HPDE6-E6E7 (cell line): ENCODE measurements at regions not wholly inside any gene's neighbourhood (a gene's known extent, or its start where the extent isn't known, plus 50 kb on each side); places are given as distances from the start of the nearest gene placed in this dataset.
"Not testable (repeated sequence)": the region's sequence is repeated elsewhere in the genome, so short reads cannot be mapped to it uniquely, and the experiment has no call there.

Experiments used
- DNase-seq: peaks from one replicate; pipeline ENCODE4 v3.0.0; 2011; ENCODE audit warnings: missing footprints; ENCODE audit errors: extremely low spot score

DNA sequence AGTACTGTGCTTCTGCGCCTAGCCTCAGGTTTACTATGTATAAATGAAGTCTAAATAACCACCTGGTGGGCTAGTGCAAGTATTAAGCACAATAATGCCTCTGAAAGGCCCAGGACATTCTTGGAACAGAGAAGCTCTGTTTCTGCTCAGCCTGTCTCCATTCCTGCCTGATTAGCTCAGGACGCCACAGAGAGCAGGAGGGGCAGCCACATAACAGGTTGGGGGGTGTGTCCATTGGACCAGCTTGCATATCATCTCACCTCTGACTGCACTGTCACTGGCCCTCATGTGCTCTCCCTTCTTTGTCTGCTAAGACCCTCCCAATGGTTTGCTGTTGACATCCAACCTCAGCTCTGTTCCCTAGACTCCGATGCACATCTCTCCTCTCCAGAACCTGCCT is 52.8 kb upstream of the IKZF1 start:
- DNase-seq, result no peak

DNA sequence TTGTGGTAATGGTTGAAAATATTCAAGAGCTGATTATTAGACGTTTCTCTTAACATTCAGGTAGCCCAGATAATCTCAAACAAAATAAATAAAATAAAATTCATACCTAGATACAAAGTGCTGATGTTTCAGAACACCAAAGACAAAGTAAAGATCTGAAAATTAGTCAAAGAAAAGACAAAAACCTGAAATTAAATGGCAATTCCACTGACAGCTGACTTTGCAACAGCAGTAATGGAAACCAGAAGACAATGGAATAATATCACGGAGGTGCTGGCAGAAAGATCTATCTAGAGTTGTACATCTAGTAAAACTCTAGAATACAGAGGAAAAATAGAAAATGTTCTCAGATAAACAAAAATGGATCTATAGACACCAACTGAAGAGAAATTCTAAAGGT is 58.0 kb upstream of the IKZF1 start:
- no peak for DNase-seq

DNA sequence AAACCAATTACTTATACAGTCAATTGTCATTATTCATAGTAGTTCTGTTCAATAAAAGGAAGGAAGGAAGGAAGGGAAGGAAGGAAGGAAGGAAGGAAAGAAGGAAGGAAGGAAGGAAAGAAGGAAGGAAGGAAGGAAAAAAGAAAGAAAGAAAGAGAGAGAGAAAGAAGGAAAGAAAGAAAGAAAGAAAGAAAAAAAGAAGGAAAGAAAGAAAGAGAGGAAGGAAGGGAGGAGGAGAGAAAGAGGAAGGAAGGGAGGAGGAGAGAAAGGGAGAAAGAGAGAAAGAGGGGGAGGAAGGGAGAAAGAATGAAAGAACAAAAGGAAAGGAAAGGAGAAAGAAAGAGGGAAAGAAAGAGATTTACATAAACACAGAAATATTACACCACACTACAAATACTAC is 62.4 kb upstream of the IKZF1 start:
- DNase-seq, result not testable (repeated sequence)

DNA sequence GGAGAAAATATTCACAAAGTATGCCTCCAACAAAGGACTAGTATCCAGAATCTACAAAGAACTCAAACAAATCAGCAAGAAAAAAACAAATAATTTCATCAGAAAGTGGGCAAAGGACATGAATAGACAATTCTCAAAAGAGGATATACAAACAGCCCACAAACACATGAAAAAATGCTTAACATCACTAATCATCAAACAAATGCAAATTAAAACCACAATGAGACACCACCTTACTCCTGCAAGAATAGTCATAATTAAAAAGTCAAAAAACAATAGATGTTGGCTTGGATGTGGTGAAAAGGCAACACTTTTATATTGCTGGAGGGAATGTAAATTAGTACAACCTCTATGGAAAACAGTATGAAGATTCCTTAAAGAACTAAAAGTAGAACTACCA is 63.8 kb upstream of the IKZF1 start:
- DNase-seq, result not testable (repeated sequence)

DNA sequence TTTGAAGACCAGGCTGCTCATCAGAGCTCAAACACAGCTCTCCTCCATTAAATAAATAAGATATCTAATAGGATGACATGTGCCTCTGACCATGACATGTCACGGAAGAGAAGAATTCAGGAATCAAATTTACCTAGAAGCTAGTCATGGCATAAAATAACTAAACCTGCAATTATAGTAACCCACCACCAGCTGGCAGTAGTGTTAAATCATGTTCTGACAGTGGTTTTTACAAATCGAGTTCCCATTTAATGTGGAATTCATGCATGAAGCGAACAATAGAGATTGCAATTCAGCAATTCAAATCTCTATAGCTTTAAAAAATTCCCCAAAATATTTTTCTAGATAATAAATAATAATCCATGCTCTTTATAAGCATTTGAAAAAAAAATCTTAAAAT is 74.6 kb upstream of the IKZF1 start:
- DNase-seq, result no peak

DNA sequence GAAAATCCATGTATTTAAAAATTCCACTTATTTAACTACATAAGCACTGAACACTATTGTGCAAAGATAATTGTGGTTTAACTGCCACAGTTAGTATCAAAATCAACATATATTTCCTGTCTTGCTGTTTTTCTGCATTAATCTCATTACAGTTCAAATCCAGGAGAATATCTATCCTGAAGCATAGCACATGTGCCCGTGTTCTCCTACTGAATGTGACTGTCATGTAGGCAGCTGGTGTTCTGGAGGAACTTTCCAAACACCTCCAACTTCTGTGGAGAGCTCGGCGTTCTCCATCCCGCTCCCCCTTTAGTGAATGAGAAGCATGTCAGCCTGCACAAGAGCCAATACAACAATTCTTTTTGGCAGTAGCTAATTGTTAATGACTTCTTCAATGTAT is 76.4 kb upstream of the IKZF1 start:
- DNase-seq, result no peak

DNA sequence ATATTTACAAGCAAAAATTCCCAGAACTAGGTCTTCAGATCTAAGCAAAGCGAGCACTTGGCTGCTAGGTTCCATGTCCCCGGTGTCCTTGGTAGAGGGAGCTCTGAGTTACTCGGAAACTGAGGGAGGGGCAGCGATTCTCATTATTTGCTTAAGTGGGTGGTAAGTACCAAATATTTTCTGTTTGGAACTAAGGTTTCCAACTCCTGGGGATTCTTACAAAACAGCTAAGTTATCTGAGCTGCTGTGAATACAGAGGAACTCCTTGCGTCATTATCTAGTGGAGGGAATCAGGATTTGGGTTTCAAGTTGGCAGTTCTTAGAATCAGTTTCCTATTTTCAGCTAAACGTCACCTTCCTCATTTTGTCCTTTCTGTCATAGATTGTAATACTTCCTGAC is 76.8 kb upstream of the IKZF1 start:
- no peak for DNase-seq

DNA sequence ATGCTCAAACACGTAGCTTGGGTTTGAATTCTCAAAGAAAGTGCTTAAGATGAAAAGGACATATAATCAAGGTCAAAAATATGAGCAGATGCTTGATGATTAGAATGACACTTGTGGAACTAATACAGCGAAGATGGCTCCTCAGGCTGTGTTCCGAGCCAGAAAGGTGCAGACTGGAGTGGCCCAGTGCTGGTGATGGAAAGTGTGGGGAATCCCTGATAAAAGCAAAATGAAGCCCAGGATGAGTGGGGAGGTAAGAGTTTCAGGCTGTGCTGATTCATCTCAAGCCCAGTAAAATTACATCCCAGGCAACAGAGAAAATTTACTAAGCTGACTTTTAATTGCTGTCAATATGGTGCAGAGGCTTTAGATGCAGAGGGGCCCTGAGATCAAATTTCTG is 77.8 kb upstream of the IKZF1 start:
- no peak for DNase-seq

DNA sequence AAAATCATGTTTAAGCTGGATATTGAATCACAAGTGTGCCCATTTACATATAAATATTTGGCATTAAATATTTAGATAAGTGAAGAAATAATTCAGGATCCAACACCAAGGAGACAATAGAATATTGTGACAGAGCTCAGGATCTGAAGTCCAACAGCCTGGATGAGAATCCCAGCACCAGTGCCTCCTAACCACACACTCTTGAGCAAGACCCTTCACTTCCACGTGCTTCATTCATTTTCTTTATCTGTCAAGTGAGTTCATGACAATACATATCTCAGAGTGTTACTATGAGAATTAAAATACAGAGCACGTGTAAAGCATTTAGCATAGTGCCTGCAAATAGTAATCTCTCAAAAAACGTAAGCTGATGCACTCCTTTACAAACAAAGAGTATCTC is 78.4 kb upstream of the IKZF1 start:
- no peak for DNase-seq

DNA sequence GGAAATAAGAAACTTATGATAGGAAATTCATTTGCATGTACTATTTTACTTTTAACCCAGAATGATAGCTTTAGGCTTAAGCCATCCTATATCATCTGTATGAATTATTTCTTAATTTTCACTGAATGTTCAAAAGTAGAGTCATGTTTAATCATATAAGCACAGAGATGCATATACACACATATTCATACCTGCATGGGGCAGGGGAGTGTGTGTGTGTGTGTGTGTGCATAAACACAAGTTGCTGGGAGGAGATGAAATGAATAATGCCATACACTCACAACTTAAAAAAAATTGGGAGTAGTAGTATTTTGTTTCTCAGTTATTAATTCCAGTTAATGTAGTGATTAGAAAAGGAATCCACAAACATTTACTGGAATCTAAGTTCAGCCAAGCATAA is 83.1 kb upstream of the IKZF1 start:
- no peak for DNase-seq

DNA sequence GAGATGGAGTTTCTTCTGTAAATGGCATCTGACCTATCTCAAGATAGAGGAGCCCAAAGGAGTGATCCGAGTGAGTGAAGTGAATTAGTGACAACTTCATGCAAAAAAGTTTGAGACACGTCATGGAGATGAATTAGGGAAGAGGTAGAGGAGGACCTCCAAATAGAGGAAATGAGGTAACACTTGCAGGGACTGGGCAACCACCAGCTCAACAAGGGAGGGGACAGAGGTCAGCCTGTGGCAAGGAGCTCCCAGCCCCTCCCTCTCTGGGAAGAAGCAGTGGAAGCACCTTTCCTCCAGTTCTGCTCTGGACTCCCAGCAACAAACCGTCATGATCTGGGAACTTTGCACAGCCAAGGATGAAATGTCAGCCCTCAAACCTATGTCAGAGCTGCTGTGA is 83.5 kb upstream of the IKZF1 start:
- DNase-seq, result no peak

DNA sequence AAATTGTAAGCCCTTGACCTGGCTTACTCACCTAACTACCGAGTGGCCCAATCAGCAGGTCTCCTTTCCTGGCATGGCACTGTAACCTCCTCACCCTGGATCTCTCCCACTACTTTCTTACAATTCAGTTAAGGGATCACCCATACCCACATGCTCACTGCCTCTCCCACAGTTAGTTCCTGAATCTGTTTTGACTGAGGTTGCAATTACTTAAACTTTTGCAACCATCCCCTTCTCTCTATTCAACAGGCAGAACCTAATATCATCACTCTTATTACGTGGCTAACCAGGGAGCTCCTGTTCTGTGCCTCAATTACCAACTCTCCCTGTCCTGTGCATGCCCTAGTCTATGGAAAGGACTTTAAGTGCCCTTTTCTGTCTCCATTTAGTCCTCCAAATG is 84.2 kb upstream of the IKZF1 start:
- no peak for DNase-seq

DNA sequence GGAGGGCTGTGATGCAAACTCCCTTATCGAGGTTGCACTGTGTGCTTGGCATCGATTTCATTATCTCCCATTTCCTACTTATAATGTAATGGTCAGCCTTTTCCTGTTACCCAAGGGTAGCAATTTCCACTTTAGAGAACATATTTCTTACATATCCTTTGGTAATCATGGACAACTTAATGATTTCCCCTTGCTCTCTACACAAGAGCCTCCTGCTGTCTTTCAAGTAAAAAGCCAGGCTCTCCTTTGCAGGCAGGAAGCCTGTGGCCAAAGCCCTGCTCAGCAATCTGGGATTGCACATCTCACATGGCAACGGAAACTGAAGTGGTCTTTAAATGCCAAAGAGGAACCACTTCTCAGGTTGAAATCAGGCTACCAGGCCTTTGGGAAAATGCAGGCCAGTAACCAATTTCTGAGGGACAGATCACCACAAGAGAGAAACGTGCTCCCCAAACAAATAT is 86.7 kb upstream of the IKZF1 start:
- DNase-seq, result no peak

DNA sequence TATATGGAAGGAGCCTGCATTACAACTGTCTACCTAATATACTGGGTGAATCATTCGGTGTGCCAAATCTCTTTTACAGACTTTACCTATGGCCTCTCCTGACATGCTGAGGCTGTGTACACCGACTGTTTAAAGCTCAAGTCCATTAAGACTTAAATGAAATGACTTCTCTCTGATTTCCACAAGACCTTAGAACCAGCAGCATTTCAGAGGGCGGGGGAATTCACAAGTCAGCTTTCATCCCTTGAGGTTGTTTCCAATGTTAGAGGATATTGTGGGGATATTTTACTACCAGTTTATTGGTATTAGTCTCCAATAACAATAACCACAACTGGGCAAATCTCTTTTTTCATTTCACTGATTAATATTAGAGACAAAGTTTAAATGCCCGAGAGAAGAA is 87.1 kb upstream of the IKZF1 start:
- DNase-seq, result no peak

DNA sequence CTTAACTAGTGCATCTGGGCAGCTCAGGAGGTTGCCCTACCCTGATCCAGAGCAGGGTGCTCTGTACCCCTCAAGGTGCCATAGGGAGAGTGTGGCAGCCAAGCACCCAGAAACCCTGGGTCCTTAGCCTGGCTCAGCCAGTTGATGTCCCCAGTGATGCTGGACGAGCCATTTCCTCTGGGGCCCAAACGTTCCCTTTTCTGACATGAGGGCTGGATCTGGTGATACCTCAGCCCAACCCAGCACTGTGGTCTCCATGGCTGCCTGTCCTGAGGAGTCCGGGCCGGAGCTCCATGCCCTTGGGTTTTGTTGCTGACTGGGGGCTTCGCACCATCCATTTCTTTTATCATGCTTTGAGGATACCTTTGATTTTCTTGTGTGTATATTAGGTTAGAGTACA is 87.9 kb upstream of the IKZF1 start:
- DNase-seq, result no peak

DNA sequence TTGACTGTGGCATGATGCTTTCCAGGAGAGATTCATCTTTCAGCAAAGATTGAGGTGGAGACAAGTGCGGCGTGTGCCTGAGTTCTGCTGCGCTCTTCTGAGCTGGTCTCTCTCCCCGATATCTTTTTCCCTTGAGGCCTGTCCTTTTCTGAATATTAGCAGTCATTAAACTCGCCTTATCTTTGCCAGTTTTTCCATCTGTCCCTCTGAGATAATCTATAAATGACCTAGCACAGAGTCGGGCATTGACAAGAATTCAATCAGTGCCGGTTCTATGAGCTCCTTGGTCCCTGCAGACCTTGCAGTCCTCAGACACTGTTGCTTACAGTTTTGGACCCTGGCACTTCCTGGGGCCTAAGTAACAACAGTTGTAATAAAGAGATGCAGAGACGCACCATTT is 89.7 kb upstream of the IKZF1 start:
- DNase-seq, result no peak

DNA sequence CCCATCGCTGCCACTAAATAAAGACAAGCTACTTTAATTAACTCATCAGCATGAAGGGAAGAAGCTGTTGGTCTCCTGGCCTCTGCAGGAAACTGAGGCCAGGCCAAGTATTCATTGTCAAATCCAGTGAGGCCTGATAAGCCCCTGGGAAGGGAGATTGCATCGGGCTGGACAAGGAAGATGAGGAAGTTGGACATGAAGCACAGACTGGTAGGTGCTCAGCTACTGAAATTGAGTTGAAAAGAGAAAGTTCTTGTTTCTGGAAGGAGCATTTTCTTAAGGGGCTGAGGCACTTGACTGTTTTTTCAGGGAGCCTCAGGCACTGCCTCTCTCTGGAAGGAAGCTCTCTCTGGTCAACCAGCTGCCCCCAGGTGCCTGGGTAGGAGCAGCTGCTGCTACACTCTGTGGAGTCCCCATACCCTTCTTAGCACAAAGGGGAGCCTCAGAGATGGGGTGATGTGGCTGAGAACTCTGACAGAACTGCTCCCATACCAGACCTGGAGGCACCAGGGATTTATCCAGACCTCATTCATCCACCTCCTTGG is 90.3 kb upstream of the IKZF1 start:
- no peak for DNase-seq

DNA sequence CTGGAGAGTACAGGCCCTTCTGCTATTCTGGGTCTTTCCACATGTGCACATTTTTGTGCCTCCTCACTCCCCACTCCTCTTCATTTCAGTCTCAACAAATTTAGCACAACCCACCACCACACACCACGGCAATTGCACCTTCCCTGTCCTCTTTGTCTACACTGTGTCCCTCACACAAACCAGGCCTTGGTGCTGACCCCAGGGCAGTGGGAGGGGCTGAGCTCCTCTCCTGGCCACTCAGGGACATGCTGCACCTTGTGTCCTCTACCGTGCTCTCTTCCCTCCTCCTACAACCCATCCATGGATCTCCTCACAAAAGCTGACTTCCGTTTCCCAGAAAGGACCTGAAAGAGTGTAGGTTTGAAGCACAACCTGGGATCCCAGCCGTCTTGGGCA is 90.9 kb upstream of the IKZF1 start:
- DNase-seq, result no peak

DNA sequence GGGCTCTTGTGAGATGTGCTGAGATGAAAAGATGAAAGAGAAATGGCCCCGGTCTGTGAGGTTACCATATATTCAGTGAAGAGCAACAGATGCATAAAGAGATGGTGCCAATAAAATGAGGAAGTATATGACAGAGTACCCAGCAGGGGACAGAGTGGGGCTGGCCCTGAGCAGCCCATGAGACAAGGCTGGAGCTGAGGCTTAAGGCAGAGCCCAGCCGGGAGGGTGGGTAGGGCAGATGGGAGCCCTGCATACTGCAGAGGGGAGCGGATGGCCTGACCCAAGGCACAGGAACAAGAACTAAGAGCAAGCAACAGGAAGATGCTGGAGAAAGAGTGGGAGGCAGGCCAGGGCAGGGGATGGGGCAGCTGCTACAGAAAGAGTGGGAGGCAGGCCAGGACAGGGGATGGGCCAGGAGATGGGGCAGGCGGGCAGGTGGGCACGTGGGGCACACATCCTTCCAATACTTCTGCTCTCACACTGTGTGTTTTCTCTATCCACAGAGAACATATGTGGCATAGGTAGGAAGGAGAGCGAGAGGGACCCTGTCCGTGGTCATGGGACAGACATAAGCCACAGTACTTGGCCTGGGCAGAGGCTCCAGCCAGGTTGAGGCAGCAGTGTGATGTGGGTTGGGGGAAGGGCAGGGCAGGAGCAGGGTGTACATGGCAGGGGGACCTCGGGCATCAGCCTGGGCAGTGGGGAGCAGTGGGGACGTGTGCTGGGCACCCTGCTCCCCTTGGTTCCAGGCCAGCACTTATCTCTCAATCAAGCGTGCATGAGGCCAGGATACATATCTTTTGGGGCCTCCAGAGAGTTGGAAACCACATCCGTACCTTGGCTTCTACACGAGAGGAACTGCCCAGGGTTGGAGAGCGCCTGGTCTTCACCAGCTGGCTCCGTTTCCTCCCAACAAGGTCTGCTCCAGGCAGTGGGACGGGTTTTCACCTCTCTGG is 91.6 kb upstream of the IKZF1 start:
- DNase-seq, result no peak

DNA sequence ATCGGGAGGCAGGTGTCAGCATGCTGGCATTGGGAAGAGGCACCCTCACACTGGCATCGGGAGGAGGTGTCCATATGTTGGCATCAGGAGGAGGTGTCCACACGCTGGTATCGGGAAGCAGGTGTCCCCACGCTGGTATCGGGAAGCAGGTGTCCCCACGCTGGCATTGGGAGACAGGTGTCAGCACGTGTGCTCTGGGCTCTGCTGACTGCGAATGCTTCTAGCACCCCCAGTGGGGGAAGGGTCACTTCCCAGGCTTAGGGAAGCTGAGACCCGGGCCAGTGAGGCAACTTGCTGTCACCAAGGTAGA is 92.5 kb upstream of the IKZF1 start:
- no peak for DNase-seq

DNA sequence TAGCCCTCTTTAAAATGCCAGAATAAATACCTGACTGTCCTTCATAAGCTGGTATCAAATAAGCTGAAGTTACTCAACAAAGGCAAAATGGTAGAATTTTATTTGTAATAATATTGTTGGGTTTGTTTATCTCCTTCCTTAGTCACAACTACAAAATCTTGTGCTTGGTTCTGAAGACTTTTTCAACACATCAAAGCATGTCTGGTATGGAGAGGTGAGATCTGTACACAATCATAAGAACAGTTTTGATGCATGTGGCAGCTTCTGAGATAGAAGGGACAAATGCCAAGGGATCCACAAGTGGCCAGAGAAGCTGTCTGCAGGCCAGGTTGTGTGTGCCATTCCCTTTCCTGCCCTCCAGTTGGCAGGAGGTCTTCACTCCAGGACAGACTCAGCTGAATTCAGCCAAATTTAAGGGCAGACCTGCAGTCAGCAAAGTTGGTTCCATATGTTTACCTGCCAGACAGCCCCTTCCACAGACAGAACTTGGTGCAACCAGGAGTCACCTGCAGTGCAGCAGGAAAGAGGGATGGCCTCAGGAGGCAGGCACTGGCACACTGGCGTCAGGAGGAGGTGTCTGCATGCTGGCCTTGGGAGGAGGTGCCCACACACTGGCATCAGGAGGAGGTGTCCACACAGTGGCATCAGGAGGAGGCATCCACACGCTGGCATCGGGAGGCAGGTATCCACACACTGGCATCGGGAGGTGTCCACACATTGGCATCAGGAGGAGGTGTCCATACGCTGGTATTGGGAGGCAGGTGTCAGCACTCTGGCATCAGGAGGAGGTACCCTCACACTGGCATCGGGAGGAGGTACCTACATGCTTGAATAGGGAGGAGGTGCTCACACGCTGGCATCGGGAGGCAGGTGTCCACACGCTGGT is 93.1 kb upstream of the IKZF1 start:
- no peak for DNase-seq

DNA sequence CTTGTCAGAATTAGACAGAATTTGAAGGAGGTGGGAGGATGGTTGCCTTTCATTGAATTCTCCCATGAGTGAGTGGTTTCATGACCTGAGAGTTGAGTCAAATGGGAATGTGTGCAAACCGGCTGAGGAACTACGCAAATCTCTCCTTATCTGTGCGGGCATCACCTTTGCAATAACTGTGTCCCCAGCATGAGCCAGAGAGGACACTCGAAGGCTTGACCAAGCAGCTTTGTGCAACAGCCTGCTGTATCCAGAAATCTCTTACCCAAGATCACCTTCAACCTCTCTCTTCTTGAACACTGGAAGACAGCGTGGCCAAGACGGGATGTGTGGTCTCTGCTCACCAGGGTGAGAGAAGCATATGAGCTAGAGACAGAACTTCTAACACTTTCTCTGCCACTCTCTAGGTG is 93.8 kb upstream of the IKZF1 start:
- no peak for DNase-seq
